ENCODE measurements at regions not wholly inside any gene's neighbourhood (a gene's known extent, or its start where the extent isn't known, plus 50 kb on each side); places are given as distances from the start of the nearest gene placed in this dataset.

DNA sequence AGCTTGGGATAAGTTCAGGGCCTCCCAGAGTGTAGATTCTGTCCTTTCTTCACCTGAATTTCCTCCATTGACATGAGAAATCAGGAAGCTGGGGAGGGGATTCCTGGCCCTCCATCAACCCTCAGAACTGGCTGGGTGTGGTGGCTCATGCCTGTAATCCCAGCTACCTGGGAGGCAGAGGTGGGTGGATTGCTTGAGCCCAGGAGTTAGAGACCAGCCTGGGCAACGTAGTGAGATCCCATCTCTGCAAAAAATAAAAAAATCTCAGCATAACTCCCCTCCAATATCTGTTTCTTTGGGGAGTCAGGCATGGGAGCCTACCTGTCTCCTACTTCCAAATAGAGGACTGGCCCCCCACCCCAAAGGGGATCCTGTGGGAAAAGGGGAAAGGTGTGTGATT, 59.8 kb upstream of the TBX3 start:
- Histone ChIP-seq H3K4me3 (no peak overlapping the region), H3K4me1 (no peaks in the 10 kb centered on the region), H3K27ac (no peak overlapping the region), H3K36me3 (replicated peaks in 1 of 2; ENCODE audit: insufficient read depth in 1 of 2, low read depth in 2 of 2) (no peaks in the 10 kb centered on the region), H3K27me3 (no peaks in the 10 kb centered on the region), H3K9me3 (no peaks in the 10 kb centered on the region)
- TF ChIP-seq, protein P1, sequence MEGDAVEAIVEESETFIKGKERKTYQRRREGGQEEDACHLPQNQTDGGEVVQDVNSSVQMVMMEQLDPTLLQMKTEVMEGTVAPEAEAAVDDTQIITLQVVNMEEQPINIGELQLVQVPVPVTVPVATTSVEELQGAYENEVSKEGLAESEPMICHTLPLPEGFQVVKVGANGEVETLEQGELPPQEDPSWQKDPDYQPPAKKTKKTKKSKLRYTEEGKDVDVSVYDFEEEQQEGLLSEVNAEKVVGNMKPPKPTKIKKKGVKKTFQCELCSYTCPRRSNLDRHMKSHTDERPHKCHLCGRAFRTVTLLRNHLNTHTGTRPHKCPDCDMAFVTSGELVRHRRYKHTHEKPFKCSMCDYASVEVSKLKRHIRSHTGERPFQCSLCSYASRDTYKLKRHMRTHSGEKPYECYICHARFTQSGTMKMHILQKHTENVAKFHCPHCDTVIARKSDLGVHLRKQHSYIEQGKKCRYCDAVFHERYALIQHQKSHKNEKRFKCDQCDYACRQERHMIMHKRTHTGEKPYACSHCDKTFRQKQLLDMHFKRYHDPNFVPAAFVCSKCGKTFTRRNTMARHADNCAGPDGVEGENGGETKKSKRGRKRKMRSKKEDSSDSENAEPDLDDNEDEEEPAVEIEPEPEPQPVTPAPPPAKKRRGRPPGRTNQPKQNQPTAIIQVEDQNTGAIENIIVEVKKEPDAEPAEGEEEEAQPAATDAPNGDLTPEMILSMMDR (IDR thresholded peaks at IDR 0.05) = no peak
- TF ChIP-seq POLR2A (IDR thresholded peaks at IDR 0.05) = no peak
- WGBS, 2 donors = 63 to 88% methylated on average over 1 of the region's 1 CpG
- no peak for ATAC-seq
- no peak for DNase-seq
- intact Hi-C loops (cut with DNase I) = no loop called here

DNA sequence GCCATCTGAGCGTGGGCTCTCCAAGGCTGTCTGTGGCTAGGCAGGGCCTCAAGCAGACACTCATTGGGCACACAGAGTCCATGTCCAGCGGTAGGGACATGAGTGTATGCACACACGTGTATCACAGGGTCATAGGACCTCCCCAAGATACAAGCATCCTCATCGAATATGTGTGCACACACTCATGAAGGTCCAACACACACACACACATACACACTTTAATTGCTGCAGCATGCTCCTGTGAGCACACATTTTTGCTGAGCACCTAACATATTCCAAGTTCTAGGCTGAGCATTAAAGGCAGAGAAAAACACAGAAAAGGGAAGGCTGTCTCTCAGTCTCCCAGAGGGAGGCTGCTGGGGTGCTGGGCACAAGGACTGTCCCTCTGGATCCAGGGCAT, 59.3 kb upstream of the TBX3 start:
- Histone ChIP-seq H3K9me3 (no peaks in the 10 kb centered on the region), H3K36me3 (replicated peaks in 1 of 2; ENCODE audit: insufficient read depth in 1 of 2, low read depth in 2 of 2) (no peaks in the 10 kb centered on the region), H3K4me3 (no peak overlapping the region), H3K27me3 (no peaks in the 10 kb centered on the region), H3K4me1 (no peaks in the 10 kb centered on the region), H3K27ac (no peak overlapping the region)
- intact Hi-C loops (cut with DNase I) = no loop called here
- TF ChIP-seq, protein P1 (IDR thresholded peaks at IDR 0.05) = no peak
- TF ChIP-seq POLR2A (IDR thresholded peaks at IDR 0.05) = no peak
- DNase-seq = no peak
- no peak for ATAC-seq
- 61 to 74% methylated on average over 3 to 4 of the region's 4 CpGs for WGBS, 2 donors

DNA sequence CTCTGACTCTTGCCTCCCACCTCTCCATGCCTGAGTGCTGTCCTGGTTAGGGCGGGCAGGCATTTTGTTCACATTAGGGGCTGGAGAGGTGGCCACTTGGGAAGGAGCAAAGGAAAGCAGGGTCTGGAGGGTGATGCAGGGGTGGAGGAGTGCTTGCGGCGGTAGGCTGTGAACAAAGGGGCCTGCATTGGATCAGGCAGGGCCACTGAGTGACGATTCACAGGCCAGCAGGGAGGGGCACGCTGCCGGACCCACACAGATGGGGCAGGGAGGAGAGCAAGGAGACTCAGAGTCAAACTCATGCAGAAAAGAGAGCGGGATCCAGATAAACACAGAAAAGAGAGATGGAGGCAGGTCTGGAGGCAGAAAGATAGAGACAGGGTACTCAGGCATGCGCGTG, 58.4 kb upstream of the TBX3 start:
- 56 to 65% methylated on average over 9 of the region's 9 CpGs for WGBS, 2 donors
- DNase-seq = no peak
- Histone ChIP-seq H3K4me3 (no peak overlapping the region), H3K36me3 (replicated peaks in 1 of 2; ENCODE audit: insufficient read depth in 1 of 2, low read depth in 2 of 2) (no peaks in the 10 kb centered on the region), H3K27ac (no peak overlapping the region), H3K4me1 (no peaks in the 10 kb centered on the region), H3K9me3 (no peaks in the 10 kb centered on the region), H3K27me3 (no peaks in the 10 kb centered on the region)
- intact Hi-C loops (cut with DNase I) = no loop called here
- ATAC-seq = no peak
- TF ChIP-seq, protein P1 (IDR thresholded peaks at IDR 0.05) = no peak
- TF ChIP-seq POLR2A (IDR thresholded peaks at IDR 0.05) = no peak

DNA sequence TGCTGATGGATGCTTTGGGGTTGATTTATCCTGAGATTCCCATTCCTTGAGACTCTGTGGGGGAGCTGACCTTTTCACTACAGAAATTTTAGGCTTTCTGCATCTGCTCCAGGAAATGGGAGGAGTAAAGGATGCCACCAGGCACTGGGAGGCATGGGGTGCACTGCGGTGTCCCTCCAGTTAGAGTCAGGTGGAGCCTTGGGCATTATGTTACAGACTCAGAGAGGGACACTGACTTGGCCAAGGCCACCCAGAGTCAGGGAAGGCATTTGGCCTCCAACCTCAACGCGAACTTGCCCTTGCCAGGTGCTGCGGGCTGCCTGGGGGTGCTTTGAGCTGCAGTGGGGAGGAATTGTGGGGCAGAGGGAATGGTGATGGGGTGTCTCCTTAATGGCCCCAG, 58.0 kb upstream of the TBX3 start:
- no peaks in the 10 kb centered on the region for H3K9me3 ChIP-seq
- no peak for ATAC-seq
- intact Hi-C loops (cut with DNase I) = no loop called here
- H3K27me3 ChIP-seq = no peaks in the 10 kb centered on the region
- H3K4me3 ChIP-seq = no peak overlapping the region
- no peak for TF ChIP-seq POLR2A (IDR thresholded peaks at IDR 0.05)
- TF ChIP-seq, protein P1 (IDR thresholded peaks at IDR 0.05) = no peak
- no peak for DNase-seq
- no peak overlapping the region for H3K27ac ChIP-seq
- H3K4me1 ChIP-seq = no peaks in the 10 kb centered on the region
- no peaks in the 10 kb centered on the region for H3K36me3 ChIP-seq (replicated peaks in 1 of 2; ENCODE audit: insufficient read depth in 1 of 2, low read depth in 2 of 2)
- 61 to 80% methylated on average over 4 of the region's 4 CpGs for WGBS, 2 donors

DNA sequence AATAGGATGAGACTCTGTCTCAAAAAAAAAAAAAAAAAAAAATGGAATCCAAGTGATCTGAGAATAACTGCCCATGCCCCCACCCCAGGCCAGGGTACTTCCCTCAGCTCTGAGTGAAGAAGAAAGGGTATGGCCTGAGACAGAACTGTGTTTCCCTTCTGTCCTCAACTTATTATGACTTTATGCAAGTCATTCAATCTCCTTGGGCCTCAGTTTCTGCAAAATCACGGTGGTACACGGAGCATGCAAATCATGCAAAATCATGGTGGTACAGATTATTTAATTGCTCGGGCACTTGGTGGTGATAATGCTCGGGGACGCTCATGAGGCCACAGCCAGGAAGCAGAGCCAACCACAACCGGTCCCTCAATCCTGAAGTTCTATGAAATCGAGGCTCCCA, 56.5 kb upstream of the TBX3 start:
- H3K27ac ChIP-seq = no peak overlapping the region
- ATAC-seq = no peak
- H3K9me3 ChIP-seq = no peaks in the 10 kb centered on the region
- WGBS, 2 donors = 70 to 93% methylated on average over 6 to 7 of the region's 7 CpGs
- no peaks in the 10 kb centered on the region for H3K27me3 ChIP-seq
- H3K4me3 ChIP-seq = no peak overlapping the region
- H3K4me1 ChIP-seq = peaks cover 6% of the 10 kb centered on the region
- TF ChIP-seq, protein P1 (IDR thresholded peaks at IDR 0.05) = no peak
- no peak for TF ChIP-seq POLR2A (IDR thresholded peaks at IDR 0.05)
- no peaks in the 10 kb centered on the region for H3K36me3 ChIP-seq (replicated peaks in 1 of 2; ENCODE audit: insufficient read depth in 1 of 2, low read depth in 2 of 2)
- DNase-seq = no peak
- intact Hi-C loops (cut with DNase I) = no loop called here
